ENCODE measurements at regions not wholly inside any gene's neighbourhood (a gene's known extent, or its start where the extent isn't known, plus 50 kb on each side); places are given as distances from the start of the nearest gene placed in this dataset.

GRCh38 chr2:240356700-240357640 is 78.5 kb upstream of the GPC1 start:
- DNase-seq (ENCODE audit: unreplicated experiment) = no peak
- TF ChIP-seq CTCF (IDR thresholded peaks at IDR 0.05; ENCODE audit: unreplicated experiment) = no peak
- no peaks in the 10 kb centered on the region for H3K36me3 Mint-ChIP-seq (ENCODE audit: insufficient read depth, unreplicated experiment)
- no peak overlapping the region for H3K4me3 Mint-ChIP-seq (ENCODE audit: unreplicated experiment)
- BruUV-seq (replicated peaks) = no TSS peak
- H3K9me3 Mint-ChIP-seq (ENCODE audit: unreplicated experiment) = peaks cover 12% of the 10 kb centered on the region
- no peak overlapping the region for H3K27ac Mint-ChIP-seq (ENCODE audit: low read depth, unreplicated experiment)
- ChIA-PET POLR2A (no interaction called here), CTCF (no interaction called here)
- intact Hi-C loops (cut with micrococcal nuclease) = no loop called here
- H3K27me3 Mint-ChIP-seq (ENCODE audit: insufficient read depth, unreplicated experiment) = peaks cover 22% of the 10 kb centered on the region
- H3K4me1 Mint-ChIP-seq (ENCODE audit: insufficient read depth, unreplicated experiment) = no peaks in the 10 kb centered on the region

- Mint-ChIP-seq H3K9me3 (ENCODE audit: unreplicated experiment) (peaks cover 12% of the 10 kb centered on the region), H3K4me1 (ENCODE audit: insufficient read depth, unreplicated experiment) (no peaks in the 10 kb centered on the region), H3K4me3 (ENCODE audit: unreplicated experiment) (no peak overlapping the region), H3K27ac (ENCODE audit: low read depth, unreplicated experiment) (no peak overlapping the region), H3K27me3 (ENCODE audit: insufficient read depth, unreplicated experiment) (peaks cover 22% of the 10 kb centered on the region), H3K36me3 (ENCODE audit: insufficient read depth, unreplicated experiment) (no peaks in the 10 kb centered on the region)
- no TSS peak for BruUV-seq (replicated peaks)
- no peak for TF ChIP-seq CTCF (IDR thresholded peaks at IDR 0.05; ENCODE audit: unreplicated experiment)
- intact Hi-C loops (cut with micrococcal nuclease) = no loop called here
- ChIA-PET CTCF (interaction anchor here (1.4 kb wide), 1 partner anchor 125 kb away, joined by 4 read pairs; no protein-coding TSS in a partner anchor), POLR2A (no interaction called here)
- DNase-seq (ENCODE audit: unreplicated experiment) = no peak
Measured at GRCh38 chr2:240357641-240358012, 77.8 kb upstream of the GPC1 start.

GRCh38 chr2:240358080-240358479 is 77.4 kb upstream of the GPC1 start:
- Mint-ChIP-seq H3K9me3 (ENCODE audit: unreplicated experiment) (peaks cover 12% of the 10 kb centered on the region), H3K27me3 (ENCODE audit: insufficient read depth, unreplicated experiment) (peaks cover 22% of the 10 kb centered on the region), H3K4me1 (ENCODE audit: insufficient read depth, unreplicated experiment) (no peaks in the 10 kb centered on the region), H3K4me3 (ENCODE audit: unreplicated experiment) (no peak overlapping the region), H3K36me3 (ENCODE audit: insufficient read depth, unreplicated experiment) (no peaks in the 10 kb centered on the region), H3K27ac (ENCODE audit: low read depth, unreplicated experiment) (no peak overlapping the region)
- no TSS peak for BruUV-seq (replicated peaks)
- no peak for TF ChIP-seq CTCF (IDR thresholded peaks at IDR 0.05; ENCODE audit: unreplicated experiment)
- ChIA-PET CTCF (interaction anchor here (0.6 to 1.4 kb wide), 2 partner anchors 125 to 207 kb away, joined by 3 to 4 read pairs; no protein-coding TSS in a partner anchor), POLR2A (no interaction called here)
- intact Hi-C loops (cut with micrococcal nuclease) = no loop called here
- DNase-seq (ENCODE audit: unreplicated experiment) = no peak

- POLR2A ChIA-PET = no interaction called here
- Mint-ChIP-seq H3K36me3 (ENCODE audit: insufficient read depth, unreplicated experiment) (no peaks in the 10 kb centered on the region), H3K4me3 (ENCODE audit: unreplicated experiment) (no peak overlapping the region), H3K4me1 (ENCODE audit: insufficient read depth, unreplicated experiment) (no peaks in the 10 kb centered on the region), H3K9me3 (ENCODE audit: unreplicated experiment) (peaks cover 12% of the 10 kb centered on the region), H3K27me3 (ENCODE audit: insufficient read depth, unreplicated experiment) (peaks cover 22% of the 10 kb centered on the region), H3K27ac (ENCODE audit: low read depth, unreplicated experiment) (no peak overlapping the region)
- no peak for DNase-seq (ENCODE audit: unreplicated experiment)
- intact Hi-C loops (cut with micrococcal nuclease) = no loop called here
- CTCF ChIA-PET = interaction anchor here (1.4 kb wide), 1 partner anchor 126 kb away, joined by 4 read pairs; no protein-coding TSS in a partner anchor
- BruUV-seq (replicated peaks) = no TSS peak
- no peak for TF ChIP-seq CTCF (IDR thresholded peaks at IDR 0.05; ENCODE audit: unreplicated experiment)
Measured at GRCh38 chr2:240358821-240359397, 76.6 kb upstream of the GPC1 start.
